Natural killer cell treated with Interleukin-12 subunit alpha and Interleukin-12 subunit beta and Interleukin-15 and Interleukin-18, amount 100 ng/mL, for 72 hours (primary cell): ENCODE measurements at regions not wholly inside any gene's neighbourhood (a gene's known extent, or its start where the extent isn't known, plus 50 kb on each side); places are given as distances from the start of the nearest gene placed in this dataset.

Experiments
- ATAC-seq, 2 donors: fragments of 150-1000 bp; cut with Tn5 transposase in 1 of 2; sonication (Bioruptor Pico), chemical (Tn5 transposase) in 1 of 2; 2 replicates each; pipeline ENCODE4 v1.10.0; 2021
- DNase-seq: peaks from one replicate; pipeline ENCODE4 v3.0.0; 2022; ENCODE audit warnings: low spot score
- H3K27ac Mint-ChIP-seq, 2 donors: 1 replicate in 1 of 2; 2 replicates in 1 of 2; pipeline ENCODE4 v1.8.0; 2022; ENCODE audit warnings: mixed read lengths in 2 of 2, mild to moderate bottlenecking in 1 of 2, moderate library complexity in 1 of 2
- H3K27me3 Mint-ChIP-seq, 2 donors: 1 replicate in 1 of 2; 2 replicates in 1 of 2; pipeline ENCODE4 v1.8.0; 2022; ENCODE audit warnings: mixed read lengths in 2 of 2
- H3K36me3 Mint-ChIP-seq: one replicate; pipeline ENCODE4 v1.8.0; 2022; ENCODE audit warnings: mixed read lengths
- H3K4me1 Mint-ChIP-seq, 2 donors: 1 replicate in 1 of 2; 2 replicates in 1 of 2; pipeline ENCODE4 v1.8.0; 2022; ENCODE audit warnings: low read depth in 2 of 2, mixed read lengths in 2 of 2, mild to moderate bottlenecking in 1 of 2
- H3K4me3 Mint-ChIP-seq: one replicate; pipeline ENCODE4 v1.8.0; 2022; ENCODE audit warnings: mixed read lengths
- H3K9me3 Mint-ChIP-seq: 2 replicates; pipeline ENCODE4 v1.8.0; 2022; ENCODE audit warnings: mixed read lengths

DNA sequence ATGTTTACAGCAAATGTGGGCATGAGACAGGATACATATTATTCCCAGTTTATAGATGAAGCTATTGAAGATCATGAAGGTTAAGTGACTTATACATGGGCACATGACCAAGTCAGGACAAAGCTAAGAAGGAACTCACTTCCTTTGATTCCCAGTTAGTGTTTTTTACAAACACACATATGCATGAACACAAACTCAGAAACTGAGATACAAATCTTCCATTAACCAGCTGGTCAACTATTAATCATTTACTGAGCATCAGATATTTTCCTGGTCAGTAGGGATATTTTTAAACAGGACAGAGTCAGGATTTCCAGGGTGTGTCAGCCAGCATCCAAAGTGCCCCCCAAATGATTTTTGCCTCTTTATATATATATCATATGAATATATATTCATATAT, 222.2 kb downstream of the OGFRL1 start:
- Mint-ChIP-seq H3K9me3 (no peaks in the 10 kb centered on the region), H3K27ac (no peak overlapping the region), H3K27me3 (peaks cover 0 to 9% of the 10 kb centered on the region in 2 donors), H3K4me1 (no peaks in the 10 kb centered on the region), H3K36me3 (no peaks in the 10 kb centered on the region), H3K4me3 (no peak overlapping the region)
- DNase-seq, result no peak
- no peak for ATAC-seq

DNA sequence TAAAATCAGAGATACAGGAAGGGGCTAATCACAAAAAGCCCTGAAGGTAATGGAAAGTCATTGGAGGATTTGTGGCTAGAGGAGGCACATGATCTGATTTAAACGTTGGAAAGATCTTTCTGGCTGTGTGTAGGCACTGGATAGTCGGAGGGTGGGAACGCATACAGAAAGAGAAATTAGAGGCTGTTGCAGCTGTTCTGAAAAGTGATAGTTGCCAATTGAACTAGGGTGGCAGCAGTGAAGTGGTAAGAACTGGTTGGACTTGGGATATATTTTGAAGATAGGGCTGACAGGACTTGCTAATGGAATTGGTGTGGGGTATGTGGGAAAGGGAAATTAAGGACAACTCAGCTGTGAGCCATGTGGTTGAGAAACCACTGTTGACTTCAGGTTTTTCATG, 223.6 kb downstream of the OGFRL1 start:
- DNase-seq (no peak), ATAC-seq (no peak)
- Mint-ChIP-seq H3K36me3 (no peaks in the 10 kb centered on the region), H3K27ac (no peak overlapping the region), H3K9me3 (no peaks in the 10 kb centered on the region), H3K4me3 (no peak overlapping the region), H3K27me3 (peaks cover 0 to 9% of the 10 kb centered on the region in 2 donors), H3K4me1 (no peaks in the 10 kb centered on the region)

DNA sequence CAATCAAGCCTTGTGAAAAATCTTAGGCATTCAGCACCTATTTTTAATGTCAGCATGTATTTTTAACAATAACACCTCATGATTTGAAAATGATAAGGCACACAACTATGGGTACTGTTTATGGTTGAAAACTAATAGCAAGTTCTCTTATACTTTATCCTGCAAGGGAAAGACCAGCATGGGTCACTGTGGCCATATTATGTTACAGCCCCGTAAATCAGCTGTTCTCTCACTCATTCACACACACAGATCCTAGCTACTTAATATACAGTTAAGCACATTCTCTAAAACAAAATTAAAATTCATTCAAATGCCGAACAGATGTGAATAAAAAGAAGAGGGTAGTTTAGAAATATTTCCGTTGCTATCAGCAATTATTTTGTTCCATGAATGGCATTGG, 224.4 kb downstream of the OGFRL1 start:
- no peaks in the 10 kb centered on the region for H3K9me3 Mint-ChIP-seq
- H3K27ac Mint-ChIP-seq, result no peak overlapping the region
- no peaks in the 10 kb centered on the region for H3K36me3 Mint-ChIP-seq
- no peak overlapping the region for H3K4me3 Mint-ChIP-seq
- peaks cover 0 to 9% of the 10 kb centered on the region in 2 donors for H3K27me3 Mint-ChIP-seq
- DNase-seq (no peak), ATAC-seq (no peak)
- no peaks in the 10 kb centered on the region for H3K4me1 Mint-ChIP-seq

DNA sequence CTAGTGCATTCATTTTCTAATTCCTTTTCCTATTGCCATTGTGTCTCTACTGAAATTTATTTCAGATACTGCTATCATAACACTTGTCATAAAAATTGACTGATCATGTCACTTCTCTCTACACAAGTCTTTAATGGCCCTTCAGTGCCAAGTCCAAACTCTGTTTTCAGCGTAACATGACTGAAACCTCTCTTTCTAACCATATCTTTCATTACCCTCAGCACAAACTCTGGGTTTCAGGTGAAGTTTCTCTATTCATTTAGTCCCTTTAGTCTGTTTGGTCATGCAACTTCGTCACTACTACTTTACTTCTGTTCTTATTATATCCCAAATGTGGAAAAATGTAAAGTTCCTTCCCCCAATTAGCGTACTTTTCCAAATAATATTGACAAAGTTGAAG, 234.9 kb downstream of the OGFRL1 start:
- Mint-ChIP-seq H3K27me3 (peaks cover 0 to 3% of the 10 kb centered on the region in 2 donors), H3K9me3 (peaks cover 3% of the 10 kb centered on the region), H3K36me3 (no peaks in the 10 kb centered on the region), H3K27ac (no peak overlapping the region), H3K4me1 (no peaks in the 10 kb centered on the region), H3K4me3 (no peak overlapping the region)
- ATAC-seq (no peak), DNase-seq (no peak)

DNA sequence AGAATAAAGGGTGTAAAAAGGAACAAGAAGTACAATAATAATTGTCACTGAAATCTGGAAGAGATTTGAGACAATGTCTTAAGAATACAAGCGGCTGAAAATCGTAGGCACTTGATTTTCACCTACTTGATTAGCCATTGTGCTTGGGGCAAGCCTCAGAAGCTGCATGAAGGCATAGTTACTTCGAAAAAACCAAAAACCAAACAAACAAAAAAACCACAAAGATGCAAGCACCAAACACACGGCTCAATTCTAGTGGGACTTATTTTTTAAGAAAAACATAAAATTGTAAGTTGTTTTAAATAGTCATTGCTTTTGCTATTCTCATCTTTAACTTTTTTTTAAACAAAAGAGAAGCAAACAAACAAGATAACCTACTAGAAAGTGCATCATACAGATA, 235.6 kb downstream of the OGFRL1 start:
- no peak for DNase-seq
- Mint-ChIP-seq H3K4me1 (no peaks in the 10 kb centered on the region), H3K36me3 (no peaks in the 10 kb centered on the region), H3K27ac (no peak overlapping the region), H3K27me3 (peaks cover 0 to 3% of the 10 kb centered on the region in 2 donors), H3K4me3 (no peak overlapping the region), H3K9me3 (peaks cover 3% of the 10 kb centered on the region)
- no peak for ATAC-seq

DNA sequence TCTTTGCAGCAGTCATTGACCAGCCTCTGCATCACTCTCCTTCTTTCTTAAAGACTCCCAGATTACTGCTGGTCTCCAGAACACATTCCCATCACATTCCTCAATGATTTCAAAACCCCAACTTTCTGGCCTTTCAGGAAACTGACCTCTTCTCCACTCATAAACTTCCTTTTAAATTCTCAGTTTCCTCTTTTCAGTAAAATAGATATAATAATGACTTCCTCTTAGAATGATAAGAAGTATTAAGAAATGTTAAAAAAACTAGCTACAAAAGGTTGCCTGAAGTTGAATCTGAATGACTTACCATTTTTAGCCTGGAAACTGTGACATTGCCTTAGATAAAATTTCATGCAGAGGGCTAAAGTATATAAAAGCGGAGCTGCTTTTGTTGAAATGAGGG, 239.3 kb downstream of the OGFRL1 start:
- Mint-ChIP-seq H3K27me3 (peaks cover 0 to 3% of the 10 kb centered on the region in 2 donors), H3K4me3 (no peak overlapping the region), H3K36me3 (no peaks in the 10 kb centered on the region), H3K27ac (no peak overlapping the region), H3K9me3 (peaks cover 3% of the 10 kb centered on the region), H3K4me1 (no peaks in the 10 kb centered on the region)
- ATAC-seq (no peak), DNase-seq (no peak)

DNA sequence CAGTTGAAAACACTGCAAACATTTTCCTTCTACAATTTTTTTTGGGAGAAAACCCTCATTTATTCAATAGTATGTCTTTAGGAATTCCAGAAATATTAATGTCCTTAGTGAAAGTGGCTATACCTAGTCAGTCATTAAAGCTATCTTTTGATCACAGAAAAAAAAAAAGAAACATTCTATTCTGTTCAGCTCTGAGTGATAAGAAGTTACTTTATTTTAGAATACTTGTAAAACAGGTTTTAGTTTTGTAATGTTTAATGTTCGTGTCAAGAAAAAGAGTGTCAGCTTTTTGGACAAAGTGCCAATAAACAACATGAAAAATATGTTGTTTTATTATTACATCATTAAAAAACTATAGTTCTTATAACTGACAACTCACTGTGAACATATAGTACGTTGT, 240.4 kb downstream of the OGFRL1 start:
- no peak overlapping the region for H3K4me3 Mint-ChIP-seq
- H3K27me3 Mint-ChIP-seq, result peaks cover 0 to 3% of the 10 kb centered on the region in 2 donors
- ATAC-seq, result no peak
- DNase-seq, result no peak
- no peaks in the 10 kb centered on the region for H3K4me1 Mint-ChIP-seq
- H3K36me3 Mint-ChIP-seq, result no peaks in the 10 kb centered on the region
- H3K27ac Mint-ChIP-seq, result no peak overlapping the region
- no peaks in the 10 kb centered on the region for H3K9me3 Mint-ChIP-seq

DNA sequence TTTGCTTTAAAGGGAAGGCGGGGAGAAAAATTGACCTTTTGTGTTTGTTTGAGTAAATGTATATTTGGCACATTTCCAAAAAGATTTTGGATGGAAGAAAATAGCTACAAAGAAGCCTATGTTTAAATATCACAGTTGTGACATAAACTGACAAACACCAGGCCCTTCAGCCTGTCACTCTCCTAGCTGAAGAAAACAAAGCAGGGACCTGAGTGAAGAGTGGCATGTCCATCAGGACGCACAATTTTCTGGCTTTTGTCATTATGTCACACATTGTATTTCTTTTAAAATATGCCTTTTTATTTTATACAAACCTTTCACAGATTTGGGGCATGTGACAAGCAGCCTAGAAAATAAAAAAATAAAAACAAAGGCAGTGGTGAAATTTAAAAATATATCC, 241.2 kb downstream of the OGFRL1 start:
- no peak overlapping the region for H3K4me3 Mint-ChIP-seq
- peaks cover 2 to 3% of the 10 kb centered on the region in 2 donors for H3K27me3 Mint-ChIP-seq
- no peak overlapping the region for H3K27ac Mint-ChIP-seq
- H3K4me1 Mint-ChIP-seq, result no peaks in the 10 kb centered on the region
- ATAC-seq (no peak), DNase-seq (no peak)
- no peaks in the 10 kb centered on the region for H3K36me3 Mint-ChIP-seq
- H3K9me3 Mint-ChIP-seq, result no peaks in the 10 kb centered on the region

DNA sequence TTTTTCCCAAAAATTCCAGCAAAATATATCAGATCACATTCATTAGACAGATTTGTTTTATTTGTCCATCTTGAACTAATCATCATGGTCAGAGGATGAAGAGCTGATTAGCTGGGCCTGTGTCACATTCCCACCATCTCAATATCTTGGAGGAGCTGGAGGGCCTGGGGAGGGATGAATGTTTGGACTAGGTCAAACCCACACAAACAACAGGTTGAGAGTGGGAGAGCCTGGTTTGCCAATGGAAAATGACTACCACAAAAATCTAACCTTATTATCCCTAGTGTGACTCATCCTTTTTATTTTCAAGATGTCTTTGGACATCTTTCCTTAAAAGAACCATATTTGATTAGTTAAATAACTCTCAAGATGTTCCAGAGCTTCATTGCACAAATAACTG, 242.4 kb downstream of the OGFRL1 start:
- H3K36me3 Mint-ChIP-seq, result no peaks in the 10 kb centered on the region
- DNase-seq (no peak), ATAC-seq (no peak)
- no peaks in the 10 kb centered on the region for H3K4me1 Mint-ChIP-seq
- peaks cover 3 to 7% of the 10 kb centered on the region in 2 donors for H3K27me3 Mint-ChIP-seq
- H3K9me3 Mint-ChIP-seq, result no peaks in the 10 kb centered on the region
- no peak overlapping the region for H3K4me3 Mint-ChIP-seq
- no peak overlapping the region for H3K27ac Mint-ChIP-seq

DNA sequence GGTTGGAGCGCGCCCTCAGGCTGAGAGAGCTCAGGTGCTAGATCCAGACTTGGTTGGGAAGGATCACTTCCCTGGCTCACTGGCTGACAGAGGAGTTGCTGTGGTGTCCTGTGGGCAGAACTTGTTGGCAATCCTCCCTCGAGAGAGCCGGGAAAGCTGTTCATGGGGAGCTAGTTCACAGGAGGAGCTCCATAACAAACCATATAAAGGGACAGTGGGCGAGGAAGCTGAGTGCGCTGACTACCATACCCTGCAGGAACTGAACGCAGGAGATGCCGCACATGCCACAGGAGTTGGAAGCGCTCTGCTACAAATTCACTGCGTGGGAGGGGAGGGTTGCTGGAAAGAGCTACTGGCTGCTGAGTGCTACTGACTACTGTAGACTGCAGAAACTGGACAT, 243.2 kb downstream of the OGFRL1 start:
- Mint-ChIP-seq H3K4me1 (no peaks in the 10 kb centered on the region), H3K4me3 (no peak overlapping the region), H3K9me3 (no peaks in the 10 kb centered on the region), H3K27ac (no peak overlapping the region), H3K27me3 (peaks cover 3 to 7% of the 10 kb centered on the region in 2 donors), H3K36me3 (no peaks in the 10 kb centered on the region)
- no peak for ATAC-seq
- no peak for DNase-seq

DNA sequence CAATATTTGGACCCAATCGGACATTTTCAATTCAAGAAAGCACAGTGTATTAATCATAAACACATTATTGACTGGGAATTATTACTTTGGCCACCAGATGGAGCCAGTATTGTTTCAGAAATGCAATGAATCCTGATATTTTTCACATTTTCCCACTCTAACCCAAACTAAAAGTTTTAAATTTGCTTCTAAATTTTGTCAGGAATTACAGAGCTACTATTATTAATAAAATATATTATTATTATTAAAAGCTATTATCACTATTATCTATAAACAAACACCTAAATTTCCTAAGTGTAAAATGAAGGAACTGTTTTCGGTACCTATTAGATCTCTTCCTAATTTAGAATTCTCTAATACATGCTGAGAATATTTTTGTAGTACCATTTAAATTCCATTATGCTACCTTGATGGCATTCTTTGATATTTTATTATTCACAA, 245.3 kb downstream of the OGFRL1 start:
- no peaks in the 10 kb centered on the region for H3K36me3 Mint-ChIP-seq
- H3K9me3 Mint-ChIP-seq, result no peaks in the 10 kb centered on the region
- peaks cover 0 to 7% of the 10 kb centered on the region in 2 donors for H3K27me3 Mint-ChIP-seq
- H3K27ac Mint-ChIP-seq, result no peak overlapping the region
- no peaks in the 10 kb centered on the region for H3K4me1 Mint-ChIP-seq
- DNase-seq (no peak), ATAC-seq (no peak)
- no peak overlapping the region for H3K4me3 Mint-ChIP-seq

DNA sequence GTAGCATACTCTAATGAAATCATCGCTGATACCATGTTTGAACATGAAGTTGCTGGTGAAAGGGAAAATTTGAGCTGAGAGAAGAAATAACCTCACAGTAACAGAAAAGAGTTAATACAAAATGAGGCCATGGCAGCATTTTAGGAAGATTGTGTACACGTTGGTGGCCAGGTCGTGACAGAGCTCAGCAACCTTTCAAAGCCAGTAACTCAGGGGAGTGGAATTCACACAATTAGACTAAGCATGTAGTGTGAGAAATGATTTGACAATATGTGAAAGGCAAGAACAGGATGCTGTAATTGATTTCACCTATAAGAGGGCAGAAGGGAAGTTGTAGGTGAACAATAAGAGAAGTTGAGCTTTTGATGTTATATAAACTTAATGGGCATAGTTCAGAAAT, 246.3 kb downstream of the OGFRL1 start:
- Mint-ChIP-seq H3K4me1 (no peaks in the 10 kb centered on the region), H3K36me3 (no peaks in the 10 kb centered on the region), H3K4me3 (no peak overlapping the region), H3K27me3 (peaks cover 0 to 7% of the 10 kb centered on the region in 2 donors), H3K27ac (no peak overlapping the region), H3K9me3 (no peaks in the 10 kb centered on the region)
- DNase-seq, result no peak
- ATAC-seq, result no peak

DNA sequence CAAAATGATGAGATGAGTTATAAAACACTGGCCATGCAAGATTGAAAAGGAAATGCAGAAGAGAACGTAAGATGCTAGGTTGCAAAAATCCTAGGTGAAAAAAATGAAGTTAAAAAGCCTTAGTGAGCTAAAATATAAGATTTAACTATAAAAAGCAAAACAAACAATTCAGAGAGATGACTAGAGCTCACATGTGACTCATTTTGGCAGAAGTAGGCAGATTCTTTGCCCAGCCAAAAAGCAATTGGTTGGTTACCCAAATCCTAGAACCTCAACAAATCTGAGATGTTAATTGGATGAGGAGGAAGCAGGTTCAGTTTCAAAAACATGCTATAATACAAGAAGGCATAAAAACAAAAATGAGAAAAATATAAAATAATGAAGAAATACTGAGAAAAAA, 249.1 kb downstream of the OGFRL1 start:
- no peak overlapping the region for H3K27ac Mint-ChIP-seq
- H3K27me3 Mint-ChIP-seq, result peaks cover 0 to 7% of the 10 kb centered on the region in 2 donors
- DNase-seq (no peak), ATAC-seq (no peak)
- no peak overlapping the region for H3K4me3 Mint-ChIP-seq
- H3K36me3 Mint-ChIP-seq, result no peaks in the 10 kb centered on the region
- H3K9me3 Mint-ChIP-seq, result no peaks in the 10 kb centered on the region
- H3K4me1 Mint-ChIP-seq, result no peaks in the 10 kb centered on the region

DNA sequence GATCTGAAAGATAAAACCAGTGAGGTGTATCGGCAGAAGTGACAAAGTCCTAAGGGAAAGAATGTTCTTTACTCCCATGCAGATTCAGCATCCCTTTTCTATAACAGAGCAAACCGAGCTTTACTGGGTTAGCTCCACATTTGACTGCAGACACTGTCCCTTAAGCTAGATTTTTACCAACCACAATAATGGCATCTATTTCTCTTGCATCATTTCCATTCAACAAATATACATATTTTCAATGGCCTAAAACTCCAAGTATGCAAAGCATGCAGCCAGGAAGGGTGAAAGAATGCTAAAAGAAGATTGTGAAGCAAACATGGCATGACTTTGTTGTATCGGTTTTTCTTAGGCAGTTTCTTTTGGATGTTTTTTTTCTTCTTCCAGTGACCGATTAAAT, 255.4 kb downstream of the OGFRL1 start:
- H3K27me3 Mint-ChIP-seq, result no peaks in the 10 kb centered on the region
- no peak for ATAC-seq
- no peak for DNase-seq
- H3K36me3 Mint-ChIP-seq, result no peaks in the 10 kb centered on the region
- no peaks in the 10 kb centered on the region for H3K9me3 Mint-ChIP-seq
- H3K4me1 Mint-ChIP-seq, result no peaks in the 10 kb centered on the region
- H3K4me3 Mint-ChIP-seq, result no peak overlapping the region
- H3K27ac Mint-ChIP-seq, result no peak overlapping the region

DNA sequence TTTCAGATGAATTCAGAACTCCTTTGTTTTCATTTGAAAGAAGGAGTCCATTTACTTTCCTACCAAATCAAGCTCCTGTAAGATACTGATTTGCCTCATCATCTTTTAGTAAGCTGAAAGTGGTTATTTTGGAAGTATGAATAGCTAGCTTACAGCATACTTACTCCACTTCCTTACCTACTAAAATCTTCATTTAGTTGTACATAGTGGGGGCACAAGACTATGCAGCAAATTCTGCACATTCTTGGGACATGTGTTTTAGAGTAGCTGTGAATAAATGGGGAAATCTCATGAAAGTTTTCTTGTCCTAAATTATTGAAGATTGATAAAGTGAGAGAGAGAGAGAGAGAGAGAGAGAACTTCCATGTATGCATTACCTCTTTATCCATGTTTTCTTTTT, 256.3 kb downstream of the OGFRL1 start:
- ATAC-seq (no peak), DNase-seq (no peak)
- Mint-ChIP-seq H3K9me3 (no peaks in the 10 kb centered on the region), H3K27me3 (no peaks in the 10 kb centered on the region), H3K27ac (no peak overlapping the region), H3K36me3 (no peaks in the 10 kb centered on the region), H3K4me1 (no peaks in the 10 kb centered on the region), H3K4me3 (no peak overlapping the region)
